Astrocyte of the spinal cord (primary cell): ENCODE measurements at regions not wholly inside any gene's neighbourhood (a gene's known extent, or its start where the extent isn't known, plus 50 kb on each side); places are given as distances from the start of the nearest gene placed in this dataset.

ENCODE experiments used
- DNase-seq: peaks from one replicate; pipeline ENCODE4 v3.0.0; 2011; ENCODE audit warnings: low read depth, low spot score
- H3K4me3 ChIP-seq: 2 replicates; pipeline ENCODE4 v1.5.1; 2011; ENCODE audit warnings: low read depth, mild to moderate bottlenecking, low read length, moderate library complexity
- in situ Hi-C: cut with HindIII; loops from 2 replicates; pipeline ENCODE4 v1.10.0; 2017; ENCODE audit warnings: low sequenced_read_pairs
- TF ChIP-seq, protein P1 (sequence below): IDR thresholded peaks from 2 replicates; pipeline ENCODE4 v1.5.1; 2012; ENCODE audit warnings: low read depth, mild to moderate bottlenecking, low read length, inconsistent platforms

DNA sequence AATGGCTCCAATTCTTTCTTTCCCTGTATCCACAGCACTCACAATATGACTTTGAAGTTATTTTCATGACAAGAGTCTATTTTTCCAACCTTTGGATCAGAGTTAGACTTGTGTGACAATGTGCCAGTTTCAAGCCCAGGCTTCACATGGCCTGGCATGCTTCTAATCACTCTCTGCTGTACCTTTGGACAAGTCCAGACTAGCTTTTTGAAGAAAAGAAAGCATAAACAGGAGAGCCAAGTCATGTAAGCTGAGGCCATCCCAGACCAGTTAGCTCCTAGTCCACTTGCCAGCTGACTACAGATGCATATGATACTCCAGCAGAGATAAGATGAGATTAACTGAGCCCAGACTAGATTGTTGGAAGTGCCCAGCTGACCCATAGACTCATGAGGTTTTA lies 513.6 kb upstream of the C9orf72 start:
- TF ChIP-seq, protein P1, sequence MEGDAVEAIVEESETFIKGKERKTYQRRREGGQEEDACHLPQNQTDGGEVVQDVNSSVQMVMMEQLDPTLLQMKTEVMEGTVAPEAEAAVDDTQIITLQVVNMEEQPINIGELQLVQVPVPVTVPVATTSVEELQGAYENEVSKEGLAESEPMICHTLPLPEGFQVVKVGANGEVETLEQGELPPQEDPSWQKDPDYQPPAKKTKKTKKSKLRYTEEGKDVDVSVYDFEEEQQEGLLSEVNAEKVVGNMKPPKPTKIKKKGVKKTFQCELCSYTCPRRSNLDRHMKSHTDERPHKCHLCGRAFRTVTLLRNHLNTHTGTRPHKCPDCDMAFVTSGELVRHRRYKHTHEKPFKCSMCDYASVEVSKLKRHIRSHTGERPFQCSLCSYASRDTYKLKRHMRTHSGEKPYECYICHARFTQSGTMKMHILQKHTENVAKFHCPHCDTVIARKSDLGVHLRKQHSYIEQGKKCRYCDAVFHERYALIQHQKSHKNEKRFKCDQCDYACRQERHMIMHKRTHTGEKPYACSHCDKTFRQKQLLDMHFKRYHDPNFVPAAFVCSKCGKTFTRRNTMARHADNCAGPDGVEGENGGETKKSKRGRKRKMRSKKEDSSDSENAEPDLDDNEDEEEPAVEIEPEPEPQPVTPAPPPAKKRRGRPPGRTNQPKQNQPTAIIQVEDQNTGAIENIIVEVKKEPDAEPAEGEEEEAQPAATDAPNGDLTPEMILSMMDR = no peak
- in situ Hi-C loops = no loop called here
- DNase-seq = no peak
- no peak overlapping the region for H3K4me3 ChIP-seq

- in situ Hi-C loops = no loop called here
- TF ChIP-seq, protein P1 = no peak
- no peak overlapping the region for H3K4me3 ChIP-seq
- DNase-seq = no peak
Observed at GRCh38 chr9:28092981-28093936, 520.0 kb upstream of the C9orf72 start.

- no peak overlapping the region for H3K4me3 ChIP-seq
- DNase-seq = no peak
- in situ Hi-C loops = no loop called here
- TF ChIP-seq, protein P1 = no peak
Observed at GRCh38 chr9:28101509-28101908, 528.2 kb upstream of the C9orf72 start.

- H3K4me3 ChIP-seq = no peak overlapping the region
- TF ChIP-seq, protein P1 = no peak
- in situ Hi-C loops = no loop called here
- DNase-seq = no peak
Observed at GRCh38 chr9:28105001-28105400, 531.7 kb upstream of the C9orf72 start.

DNA sequence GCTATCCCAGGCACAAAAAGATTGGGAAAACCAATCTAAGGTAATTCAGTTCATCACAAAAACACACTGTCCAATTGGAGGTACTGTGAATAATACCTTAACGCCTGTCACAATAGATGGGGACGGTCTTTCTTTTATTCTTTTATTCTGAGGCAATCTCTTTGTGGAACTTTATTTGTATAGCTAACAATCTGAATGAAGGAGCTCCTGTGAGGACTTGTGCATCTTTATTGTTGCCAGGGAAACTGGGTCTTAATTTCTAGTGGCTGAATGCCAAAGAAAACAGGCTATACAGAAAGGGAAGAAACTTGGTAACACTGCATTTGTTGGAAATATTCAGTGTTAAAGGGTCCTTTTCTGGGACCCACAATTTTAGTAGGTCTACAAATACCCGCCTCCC lies 546.9 kb upstream of the C9orf72 start:
- in situ Hi-C loops = no loop called here
- no peak for DNase-seq
- TF ChIP-seq, protein P1 = no peak
- H3K4me3 ChIP-seq = no peak overlapping the region

GRCh38 chr9:28120626-28121025 lies 547.3 kb upstream of the C9orf72 start:
- H3K4me3 ChIP-seq = no peak overlapping the region
- in situ Hi-C loops = no loop called here
- TF ChIP-seq, protein P1 = no peak
- DNase-seq = no peak
